GM18519 (cell line): ENCODE measurements at regions not wholly inside any gene's neighbourhood (a gene's known extent, or its start where the extent isn't known, plus 50 kb on each side); places are given as distances from the start of the nearest gene placed in this dataset.
"Not testable (repeated sequence)": the region's sequence is repeated elsewhere in the genome, so short reads cannot be mapped to it uniquely, and the experiment has no call there.

Experiments
- ATAC-seq: cut with Tn5 transposase; IDR thresholded peaks from one replicate; pipeline ENCODE4 v1.9.1; 2021; ENCODE audit warnings: mild to moderate bottlenecking, moderate library complexity; ENCODE audit not compliant: unreplicated experiment, low FRiP score

DNA sequence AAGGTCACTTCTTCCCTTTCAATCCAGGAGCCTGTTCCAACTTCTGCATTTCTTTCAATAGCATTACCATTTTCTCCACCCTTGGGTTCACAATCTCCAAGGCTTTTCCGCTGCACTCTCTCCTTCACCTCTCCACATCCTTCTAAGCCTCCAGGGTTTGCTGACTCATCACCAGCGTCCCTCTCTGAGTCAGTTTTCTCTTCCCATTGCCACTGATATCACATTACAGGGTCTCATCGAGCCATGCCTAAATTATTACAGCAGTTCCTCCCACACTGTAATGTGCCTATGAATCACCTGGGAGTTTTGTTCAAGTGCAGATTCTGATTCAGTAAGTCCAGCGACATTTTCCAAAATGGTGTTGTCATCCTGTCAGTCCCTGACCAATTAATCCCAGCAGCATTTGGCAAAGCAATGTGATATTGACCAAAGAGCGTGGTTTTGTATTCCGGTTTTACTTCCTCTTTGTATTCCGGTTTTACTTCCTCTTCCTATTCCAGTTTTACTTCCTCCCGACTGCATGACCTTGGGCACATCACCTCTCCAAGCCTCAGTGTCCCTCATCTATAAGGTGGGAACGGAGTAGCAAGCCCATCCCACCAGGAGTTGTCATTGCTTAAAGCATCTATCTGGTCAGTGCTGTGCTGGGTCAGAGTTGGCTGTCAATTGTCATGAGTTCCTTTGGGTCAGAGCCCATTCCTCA lies 208.3 kb upstream of the NBPF12 start:
- ATAC-seq, result not testable (repeated sequence)

DNA sequence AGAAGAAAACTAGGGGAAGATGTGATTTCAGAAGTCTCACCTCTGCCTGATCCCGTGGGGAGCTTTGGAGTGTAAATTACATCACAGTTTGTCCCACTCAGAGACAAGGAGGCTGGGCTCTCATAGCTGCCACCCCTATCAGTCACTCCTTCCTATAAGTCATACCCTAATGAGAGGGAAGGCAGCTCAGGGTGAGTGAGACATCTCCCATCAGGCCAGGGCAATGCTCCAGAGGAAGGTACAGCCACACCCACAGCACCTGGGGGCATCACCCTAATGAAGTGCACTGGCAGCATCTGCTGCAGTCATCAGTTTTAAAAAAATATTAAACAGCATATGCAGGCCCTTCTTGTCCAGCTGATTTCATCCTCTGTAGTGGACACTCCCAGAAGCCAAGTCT lies 223.1 kb upstream of the NBPF12 start:
- ATAC-seq, result not testable (repeated sequence)

GRCh38 chr1:146710838-146711521 lies 227.1 kb upstream of the NBPF12 start:
- not testable (repeated sequence) for ATAC-seq

- not testable (repeated sequence) for ATAC-seq
Observed at GRCh38 chr1:146709302-146709701, 228.8 kb upstream of the NBPF12 start.

DNA sequence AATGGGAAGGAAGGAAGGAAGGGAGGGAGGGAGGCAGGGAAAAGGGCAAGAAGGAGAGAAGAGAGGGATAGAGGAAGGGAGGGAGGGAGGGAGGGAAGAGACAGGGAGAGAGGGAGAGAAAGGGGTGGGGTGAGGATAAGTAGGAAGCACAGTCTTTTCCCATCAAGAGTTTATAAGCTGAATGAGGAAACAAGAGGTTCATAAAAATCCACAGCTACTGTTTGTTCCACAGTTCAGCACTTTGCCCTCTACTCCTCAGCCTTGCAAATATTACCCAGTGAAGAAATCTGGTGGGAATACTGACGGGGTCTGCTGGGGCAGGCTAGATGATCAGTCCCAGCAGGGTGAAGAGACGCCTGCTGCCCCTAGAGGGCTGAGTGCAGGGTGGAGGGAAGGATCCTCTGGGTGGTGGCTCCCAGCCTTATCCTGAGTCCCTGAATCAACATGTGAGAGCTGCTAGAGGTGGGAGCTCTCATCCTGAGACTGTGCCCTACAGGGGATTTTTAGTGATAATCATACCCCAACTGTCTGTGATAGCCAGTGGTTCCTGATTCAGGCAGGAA lies 233.9 kb upstream of the NBPF12 start:
- ATAC-seq, result not testable (repeated sequence)

GRCh38 chr1:146701320-146701719 lies 236.8 kb upstream of the NBPF12 start:
- not testable (repeated sequence) for ATAC-seq

- not testable (repeated sequence) for ATAC-seq
Observed at GRCh38 chr1:146695388-146695787, 242.7 kb upstream of the NBPF12 start.

- ATAC-seq, result not testable (repeated sequence)
Observed at GRCh38 chr1:146691798-146692197, 246.3 kb upstream of the NBPF12 start.

- ATAC-seq, result not testable (repeated sequence)
Observed at GRCh38 chr1:146688893-146689292, 249.2 kb upstream of the NBPF12 start.

DNA sequence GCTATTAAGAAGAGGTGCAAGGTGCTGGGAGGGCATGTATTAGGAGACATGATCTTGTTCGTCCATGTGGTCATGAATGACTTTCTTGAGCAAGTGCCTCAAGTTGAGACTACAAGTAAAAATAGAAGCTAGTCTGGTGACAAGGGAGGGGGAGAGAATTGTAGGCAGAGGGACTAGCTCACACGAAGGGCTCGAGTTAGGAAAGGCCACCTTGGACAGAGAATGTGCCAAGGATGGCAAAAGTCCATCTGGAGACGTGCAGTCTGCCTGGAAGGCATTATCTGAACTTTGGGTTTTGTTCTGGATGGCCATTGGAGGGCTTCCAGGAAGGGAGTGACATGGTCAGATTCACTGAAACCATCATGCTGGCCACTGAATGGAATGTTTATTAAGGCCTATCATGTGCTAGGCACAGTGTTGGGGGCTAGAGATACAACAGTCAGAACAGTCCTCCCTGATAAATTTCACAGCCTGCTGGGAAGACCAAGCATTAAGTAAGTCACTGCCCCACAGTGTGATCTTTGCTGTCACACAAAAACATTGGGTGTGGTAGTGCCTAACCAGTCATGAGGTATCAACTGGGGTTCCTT lies 251.3 kb upstream of the NBPF12 start:
- ATAC-seq, result not testable (repeated sequence)

GRCh38 chr1:146683126-146683429 lies 255.0 kb upstream of the NBPF12 start:
- ATAC-seq, result not testable (repeated sequence)

GRCh38 chr1:146682227-146683125 lies 255.6 kb upstream of the NBPF12 start:
- ATAC-seq, result not testable (repeated sequence)

DNA sequence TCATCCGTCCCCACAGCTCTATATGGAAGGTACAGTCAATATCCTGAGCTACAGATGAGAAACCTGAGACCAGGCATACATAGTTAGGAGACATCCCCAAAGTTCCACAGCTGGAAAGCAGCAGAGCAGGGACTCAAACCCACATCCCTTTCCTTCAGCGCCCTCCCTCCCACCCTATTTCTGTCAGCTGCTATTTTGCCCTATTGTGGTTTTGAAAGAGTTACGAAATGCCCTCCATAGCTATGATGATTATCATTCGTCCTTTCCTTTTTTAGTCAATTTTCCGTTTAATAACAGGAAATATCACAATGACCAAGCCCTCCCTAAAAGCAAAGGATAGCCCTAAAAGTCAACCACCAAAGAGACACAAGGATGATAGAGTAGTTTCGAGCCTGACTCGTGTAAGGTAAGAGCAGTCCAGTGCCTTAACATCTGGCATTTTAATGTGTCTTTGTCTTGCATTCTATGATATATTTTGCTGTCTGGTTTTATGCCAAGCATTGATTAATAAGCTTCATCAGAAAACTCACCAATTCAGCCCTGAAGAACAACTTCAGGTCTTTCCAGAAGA lies 264.3 kb upstream of the NBPF12 start:
- not testable (repeated sequence) for ATAC-seq

DNA sequence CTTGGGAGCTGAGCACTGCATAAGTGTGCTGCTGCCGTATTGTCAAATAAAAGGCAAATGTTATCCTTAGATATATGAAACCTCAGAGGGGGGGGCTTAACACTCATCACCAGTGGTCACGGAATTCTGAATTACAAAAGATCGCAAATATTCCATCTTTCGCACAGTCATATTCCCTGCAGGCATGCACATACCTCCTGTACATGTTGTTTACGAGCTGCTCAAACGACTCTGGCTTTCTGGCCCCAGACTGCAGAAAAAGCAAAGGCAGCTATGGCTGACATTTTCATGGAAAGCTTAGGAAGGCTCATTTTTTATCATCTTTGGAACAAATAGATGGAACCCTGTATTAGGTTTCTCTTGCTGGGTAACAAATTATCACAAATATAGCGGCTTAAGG lies 265.5 kb upstream of the NBPF12 start:
- ATAC-seq, result not testable (repeated sequence)

DNA sequence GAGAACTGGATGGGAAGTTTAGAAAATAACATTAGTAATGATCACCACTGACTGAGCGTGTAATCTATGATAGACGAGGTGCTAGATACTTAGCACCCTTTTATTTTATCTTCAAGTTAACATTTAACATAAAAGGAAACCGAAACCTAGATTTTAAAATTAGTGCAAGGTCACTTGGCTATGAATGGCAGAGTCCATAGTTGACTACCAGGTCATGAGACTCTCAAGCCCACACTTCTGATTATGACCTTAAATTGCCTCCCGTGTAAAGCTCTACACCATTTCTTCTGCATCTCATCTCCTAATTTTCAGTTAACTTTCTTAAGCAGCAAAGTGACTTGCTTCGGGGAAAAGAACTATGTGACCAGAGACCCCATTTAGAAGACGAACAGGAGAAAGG lies 266.5 kb upstream of the NBPF12 start:
- ATAC-seq, result not testable (repeated sequence)

- not testable (repeated sequence) for ATAC-seq
Observed at GRCh38 chr1:146670832-146671566, 267.1 kb upstream of the NBPF12 start.

DNA sequence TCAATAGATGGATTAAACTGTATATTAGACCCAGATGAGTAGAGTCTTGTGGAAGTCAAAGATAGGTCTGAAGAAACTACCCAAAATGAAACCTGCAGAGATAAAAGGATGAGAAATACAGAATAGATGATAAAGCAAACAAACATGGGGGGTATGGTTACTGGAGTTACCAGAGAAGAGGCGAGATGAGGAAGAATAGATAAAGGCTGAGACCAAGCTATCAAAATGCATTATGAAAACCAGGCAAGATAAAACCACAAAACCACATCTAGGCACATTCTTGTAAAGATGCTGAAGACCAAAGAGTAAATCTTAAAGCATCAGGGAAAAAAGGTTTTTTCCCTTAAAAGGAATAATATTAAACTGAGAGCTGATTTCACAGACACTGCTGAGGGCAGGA lies 271.8 kb upstream of the NBPF12 start:
- not testable (repeated sequence) for ATAC-seq

DNA sequence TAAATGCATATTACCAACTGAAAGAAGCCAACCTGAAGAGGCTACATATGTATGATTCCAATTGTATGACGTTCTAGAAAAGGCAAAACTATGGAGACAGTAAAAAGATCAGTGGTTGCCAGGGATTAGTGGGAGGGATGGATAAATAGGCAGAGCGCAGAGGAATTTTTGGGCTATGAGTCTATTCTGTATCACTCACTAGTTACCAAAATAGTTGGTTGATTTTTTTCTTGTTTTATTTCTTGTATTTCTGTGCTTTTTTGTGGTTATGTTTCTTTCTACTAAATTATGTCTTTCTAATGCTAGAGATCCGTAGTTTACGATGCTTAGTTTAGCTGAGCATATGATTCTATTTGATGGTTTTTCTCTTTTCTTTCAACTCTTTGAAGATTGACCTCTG lies 277.9 kb upstream of the NBPF12 start:
- not testable (repeated sequence) for ATAC-seq

- ATAC-seq, result not testable (repeated sequence)
Observed at GRCh38 chr1:146656356-146657060, 281.6 kb upstream of the NBPF12 start.
